PFSK-1 (cell line): ENCODE measurements at regions not wholly inside any gene's neighbourhood (a gene's known extent, or its start where the extent isn't known, plus 50 kb on each side); places are given as distances from the start of the nearest gene placed in this dataset.

Experiments used
- FOXP2 ChIP-seq: optimal IDR thresholded peaks from 2 replicates; pipeline ENCODE3; 2011; ENCODE audit warnings: borderline replicate concordance, control low read depth, inconsistent platforms; ENCODE audit not compliant: insufficient read depth; ENCODE audit errors: extremely low read length, extremely low read depth
- POLR2AphosphoS5 ChIP-seq: IDR thresholded peaks from 2 replicates; pipeline ENCODE4 v1.6.1; 2012; ENCODE audit warnings: low read depth, mild to moderate bottlenecking, control low read depth, low read length, moderate library complexity
- SIN3A ChIP-seq: IDR thresholded peaks from 2 replicates; pipeline ENCODE4 v1.6.1; 2012; ENCODE audit warnings: mild to moderate bottlenecking, low read length, moderate library complexity, borderline replicate concordance; ENCODE audit not compliant: insufficient read depth
- TAF1 ChIP-seq: IDR thresholded peaks from 2 replicates; pipeline ENCODE4 v1.6.1; 2012; ENCODE audit warnings: low read length, control low read depth, borderline replicate concordance; ENCODE audit not compliant: insufficient read depth
- TF ChIP-seq, protein P1 (sequence below), 2 experiments: IDR thresholded peaks; 2 replicates each; pipeline versions ENCODE4 v1.6.1 to v1.8.0; 2011 to 2012; ENCODE audit warnings: low read depth in 2 of 2, low read length in 2 of 2, control low read depth in 1 of 2, inconsistent platforms in 1 of 2, mild to moderate bottlenecking in 1 of 2, moderate library complexity in 1 of 2; ENCODE audit not compliant: insufficient read depth in 1 of 2

DNA sequence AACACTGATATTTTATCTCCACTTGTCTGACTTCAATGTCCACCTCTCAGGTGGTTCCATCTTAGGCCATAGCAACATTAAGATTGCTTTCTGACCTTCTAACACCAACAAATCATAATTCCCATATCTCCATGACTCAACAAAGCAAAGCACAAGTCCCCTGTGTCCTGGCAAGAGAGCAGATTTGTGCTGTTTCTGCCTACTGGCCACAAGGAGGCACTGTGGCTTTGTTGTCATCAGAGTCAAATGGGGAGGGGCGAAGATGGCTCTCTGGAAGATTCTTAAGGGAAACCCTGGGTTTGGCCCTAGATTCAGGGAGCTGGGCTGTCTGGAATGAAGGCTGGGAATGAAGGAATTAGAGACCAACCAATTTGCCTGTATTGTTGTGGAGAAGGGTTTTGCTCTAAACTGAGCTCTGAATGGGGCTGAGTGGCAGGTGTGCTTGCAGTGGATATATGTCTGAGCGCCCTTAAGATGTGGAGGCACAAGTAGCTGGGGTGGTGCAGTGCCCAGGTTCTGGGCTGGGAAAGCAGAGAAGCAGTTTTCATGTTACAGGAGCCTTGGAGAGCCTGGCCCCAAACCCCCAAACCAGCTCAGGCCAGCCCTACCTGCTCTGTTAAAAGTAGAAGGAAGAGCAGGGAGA, 154.8 kb upstream of the PRSS58 start:
- TF ChIP-seq TAF1 = no peak
- TF ChIP-seq POLR2AphosphoS5 = no peak
- TF ChIP-seq SIN3A = no peak
- TF ChIP-seq, protein P1, sequence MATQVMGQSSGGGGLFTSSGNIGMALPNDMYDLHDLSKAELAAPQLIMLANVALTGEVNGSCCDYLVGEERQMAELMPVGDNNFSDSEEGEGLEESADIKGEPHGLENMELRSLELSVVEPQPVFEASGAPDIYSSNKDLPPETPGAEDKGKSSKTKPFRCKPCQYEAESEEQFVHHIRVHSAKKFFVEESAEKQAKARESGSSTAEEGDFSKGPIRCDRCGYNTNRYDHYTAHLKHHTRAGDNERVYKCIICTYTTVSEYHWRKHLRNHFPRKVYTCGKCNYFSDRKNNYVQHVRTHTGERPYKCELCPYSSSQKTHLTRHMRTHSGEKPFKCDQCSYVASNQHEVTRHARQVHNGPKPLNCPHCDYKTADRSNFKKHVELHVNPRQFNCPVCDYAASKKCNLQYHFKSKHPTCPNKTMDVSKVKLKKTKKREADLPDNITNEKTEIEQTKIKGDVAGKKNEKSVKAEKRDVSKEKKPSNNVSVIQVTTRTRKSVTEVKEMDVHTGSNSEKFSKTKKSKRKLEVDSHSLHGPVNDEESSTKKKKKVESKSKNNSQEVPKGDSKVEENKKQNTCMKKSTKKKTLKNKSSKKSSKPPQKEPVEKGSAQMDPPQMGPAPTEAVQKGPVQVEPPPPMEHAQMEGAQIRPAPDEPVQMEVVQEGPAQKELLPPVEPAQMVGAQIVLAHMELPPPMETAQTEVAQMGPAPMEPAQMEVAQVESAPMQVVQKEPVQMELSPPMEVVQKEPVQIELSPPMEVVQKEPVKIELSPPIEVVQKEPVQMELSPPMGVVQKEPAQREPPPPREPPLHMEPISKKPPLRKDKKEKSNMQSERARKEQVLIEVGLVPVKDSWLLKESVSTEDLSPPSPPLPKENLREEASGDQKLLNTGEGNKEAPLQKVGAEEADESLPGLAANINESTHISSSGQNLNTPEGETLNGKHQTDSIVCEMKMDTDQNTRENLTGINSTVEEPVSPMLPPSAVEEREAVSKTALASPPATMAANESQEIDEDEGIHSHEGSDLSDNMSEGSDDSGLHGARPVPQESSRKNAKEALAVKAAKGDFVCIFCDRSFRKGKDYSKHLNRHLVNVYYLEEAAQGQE (IDR thresholded peaks at IDR 0.05; ENCODE audit: insufficient read depth in 1 of 2, low read depth in 2 of 2, low read length in 2 of 2) = no peak
- no peak for TF ChIP-seq FOXP2
